ENCODE measurements at regions not wholly inside any gene's neighbourhood (a gene's known extent, or its start where the extent isn't known, plus 50 kb on each side); places are given as distances from the start of the nearest gene placed in this dataset.

DNA sequence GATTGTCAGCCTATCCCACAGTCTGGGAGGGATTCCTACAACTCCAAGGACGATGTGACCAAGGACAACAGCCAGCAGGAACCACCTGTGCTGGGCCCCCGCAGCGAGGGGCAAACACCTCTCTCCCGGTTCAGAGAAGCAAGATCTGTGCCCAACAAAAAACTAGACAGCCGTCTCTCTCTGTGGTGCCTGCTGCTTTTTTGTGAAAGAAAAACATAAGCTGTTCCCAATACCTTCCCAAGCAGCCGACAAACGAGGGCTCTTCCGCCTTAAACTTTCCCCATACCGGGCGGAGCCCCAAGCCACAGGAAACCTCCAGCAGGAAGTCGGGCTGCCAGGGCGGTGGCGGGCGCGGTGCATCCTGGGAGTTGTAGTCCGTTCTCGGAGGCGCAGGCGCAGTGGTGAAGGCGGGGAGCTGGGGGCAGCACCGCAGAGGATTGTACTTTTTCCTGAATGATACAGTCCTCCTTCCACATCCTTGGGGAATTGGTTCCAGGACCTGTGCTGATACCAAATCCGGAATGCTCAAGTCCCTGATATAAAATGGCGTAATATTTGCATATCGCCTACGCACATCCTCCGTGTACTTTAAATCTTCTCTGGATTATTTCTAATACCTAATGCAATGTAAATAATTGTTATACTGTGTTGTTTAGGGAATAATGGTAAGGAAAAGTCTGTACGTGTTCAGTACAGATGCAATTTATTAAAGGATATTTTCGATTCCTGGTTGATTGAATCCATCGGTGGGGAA lies 63.1 kb upstream of the IRF2 start:
- FAIRE-seq, result peak; percentile 58
- TF ChIP-seq, protein P1, sequence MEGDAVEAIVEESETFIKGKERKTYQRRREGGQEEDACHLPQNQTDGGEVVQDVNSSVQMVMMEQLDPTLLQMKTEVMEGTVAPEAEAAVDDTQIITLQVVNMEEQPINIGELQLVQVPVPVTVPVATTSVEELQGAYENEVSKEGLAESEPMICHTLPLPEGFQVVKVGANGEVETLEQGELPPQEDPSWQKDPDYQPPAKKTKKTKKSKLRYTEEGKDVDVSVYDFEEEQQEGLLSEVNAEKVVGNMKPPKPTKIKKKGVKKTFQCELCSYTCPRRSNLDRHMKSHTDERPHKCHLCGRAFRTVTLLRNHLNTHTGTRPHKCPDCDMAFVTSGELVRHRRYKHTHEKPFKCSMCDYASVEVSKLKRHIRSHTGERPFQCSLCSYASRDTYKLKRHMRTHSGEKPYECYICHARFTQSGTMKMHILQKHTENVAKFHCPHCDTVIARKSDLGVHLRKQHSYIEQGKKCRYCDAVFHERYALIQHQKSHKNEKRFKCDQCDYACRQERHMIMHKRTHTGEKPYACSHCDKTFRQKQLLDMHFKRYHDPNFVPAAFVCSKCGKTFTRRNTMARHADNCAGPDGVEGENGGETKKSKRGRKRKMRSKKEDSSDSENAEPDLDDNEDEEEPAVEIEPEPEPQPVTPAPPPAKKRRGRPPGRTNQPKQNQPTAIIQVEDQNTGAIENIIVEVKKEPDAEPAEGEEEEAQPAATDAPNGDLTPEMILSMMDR (IDR thresholded peaks at IDR 0.05; ENCODE audit: insufficient read depth, missing control alignments), result no peak

DNA sequence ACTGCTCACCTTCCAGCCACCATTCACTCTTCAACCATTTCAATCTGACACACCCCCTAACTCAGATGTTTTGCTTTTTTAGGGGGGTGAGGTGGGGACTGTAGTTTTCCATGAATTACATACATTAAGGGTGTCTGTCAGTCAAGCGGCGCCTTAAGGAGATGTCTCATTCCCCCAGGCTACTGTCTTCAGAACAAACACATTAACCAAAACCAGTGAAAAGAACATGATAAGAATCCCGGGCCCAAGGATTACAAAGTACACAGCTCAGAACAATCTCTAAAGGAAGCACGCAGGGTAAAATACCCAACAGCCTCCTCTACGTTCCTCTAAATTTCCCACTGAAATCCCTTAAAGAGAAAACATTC lies 62.5 kb upstream of the IRF2 start:
- TF ChIP-seq, protein P1 (IDR thresholded peaks at IDR 0.05; ENCODE audit: insufficient read depth, missing control alignments), result no peak
- DNase-seq (ENCODE audit: insufficient read length, low spot score) (no peak), FAIRE-seq (no peak)

More for the DNA sequence above, 63.1 kb upstream of the IRF2 start:
- DNase-seq (ENCODE audit: insufficient read length, low spot score), result peak; percentile 39

DNA sequence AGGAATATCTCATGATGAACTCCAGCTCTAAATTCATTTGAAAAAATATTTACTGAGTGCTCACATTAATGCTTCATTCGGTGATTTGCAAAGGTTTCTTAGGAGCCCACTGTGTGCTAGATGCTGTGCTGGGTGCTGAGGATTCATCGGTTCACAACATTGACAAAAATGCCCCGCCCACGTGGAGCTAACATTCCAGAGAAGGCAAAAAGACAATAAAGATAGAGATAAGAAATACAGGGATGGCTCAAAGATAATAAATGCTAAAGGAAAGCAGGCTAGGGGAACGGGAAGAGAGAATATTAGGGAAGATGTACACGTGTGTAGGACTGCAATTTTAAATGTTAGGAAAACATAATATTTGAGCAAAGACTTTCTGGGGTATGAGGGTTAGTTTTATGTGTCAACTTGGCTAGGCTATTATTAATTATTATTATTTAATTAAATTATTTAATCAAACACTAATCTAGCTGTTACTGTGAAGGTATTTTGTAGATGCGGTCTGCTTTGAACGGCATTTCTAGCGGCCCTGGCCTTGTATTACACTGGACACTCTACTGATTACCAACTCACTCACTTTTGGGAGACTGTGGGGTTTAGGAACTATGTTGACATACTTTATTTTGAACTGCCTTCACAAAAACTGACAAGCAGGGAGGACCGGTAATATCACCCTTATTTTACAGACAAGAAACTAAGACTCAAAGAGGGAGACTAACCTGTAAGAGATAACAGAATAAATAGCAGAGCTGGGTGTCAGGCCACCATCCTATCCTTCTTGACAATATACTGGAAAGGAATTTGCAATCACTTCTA lies 61.9 kb upstream of the IRF2 start:
- no peak for FAIRE-seq
- TF ChIP-seq, protein P1 (IDR thresholded peaks at IDR 0.05; ENCODE audit: insufficient read depth, missing control alignments), result no peak
- DNase-seq (ENCODE audit: insufficient read length, low spot score), result no peak

DNA sequence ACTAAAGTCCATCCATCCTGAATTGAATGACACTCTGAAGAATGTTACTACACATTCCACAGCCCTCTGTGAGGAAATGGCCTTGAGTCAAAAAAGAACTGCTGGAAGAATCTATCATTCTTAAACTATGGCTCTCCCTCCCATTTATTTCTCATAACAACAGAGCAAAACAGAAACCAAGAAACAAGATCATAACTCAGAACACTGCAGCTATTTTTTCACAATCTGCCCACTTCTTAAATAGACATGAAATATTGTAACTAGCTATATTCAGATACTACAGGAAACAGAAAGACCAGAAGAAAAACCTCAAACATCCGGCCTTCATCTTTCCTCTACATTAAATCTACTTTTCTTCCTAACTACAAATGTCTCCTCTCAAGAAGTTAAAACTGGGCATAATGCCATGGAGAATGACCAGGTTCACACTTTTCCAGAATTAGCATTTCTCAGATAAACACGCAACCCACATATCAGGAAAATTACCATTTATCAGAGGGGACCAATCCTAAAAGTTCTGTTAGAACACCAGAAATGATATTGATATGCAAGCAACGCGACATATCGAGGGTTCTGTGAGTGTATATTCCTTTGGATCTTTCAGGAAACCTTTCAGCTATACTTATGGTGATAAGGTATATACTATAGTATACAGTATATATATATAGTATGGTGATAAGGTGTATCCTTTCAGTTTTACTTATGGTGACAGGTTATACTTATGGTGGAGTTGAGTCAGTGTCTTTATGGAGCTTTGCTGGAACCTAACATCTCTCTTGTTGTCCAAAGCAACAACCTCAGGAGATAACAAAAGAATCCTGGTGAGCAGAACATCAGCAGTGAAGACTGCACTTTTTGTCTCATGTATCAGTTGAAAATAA lies 60.4 kb upstream of the IRF2 start:
- DNase-seq (ENCODE audit: insufficient read length, low spot score), result no peak

DNA sequence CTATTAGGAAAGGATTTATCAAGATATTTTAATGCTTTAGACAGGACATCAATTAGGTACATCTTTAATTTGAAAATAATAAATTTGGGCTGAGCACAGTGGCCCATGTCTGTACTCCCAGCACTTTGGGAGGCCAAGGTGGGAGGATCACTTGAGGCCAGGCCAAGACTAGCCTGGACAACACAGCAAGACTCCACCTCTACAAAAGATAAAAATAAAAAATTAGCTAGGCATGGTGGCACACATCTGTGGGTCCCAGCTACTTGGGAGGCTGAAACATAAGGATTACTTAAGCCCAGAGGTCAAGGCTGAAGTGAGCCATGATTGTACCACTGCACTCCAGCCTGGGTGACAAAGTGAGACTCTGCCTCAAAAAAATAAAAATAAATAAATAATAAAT lies 59.6 kb upstream of the IRF2 start:
- DNase-seq (ENCODE audit: insufficient read length, low spot score), result no peak
- TF ChIP-seq, protein P1 (IDR thresholded peaks at IDR 0.05; ENCODE audit: insufficient read depth, missing control alignments), result no peak
- FAIRE-seq, result no peak

More for the DNA sequence above, 60.4 kb upstream of the IRF2 start:
- FAIRE-seq, result no peak
- TF ChIP-seq, protein P1 (IDR thresholded peaks at IDR 0.05; ENCODE audit: insufficient read depth, missing control alignments), result no peak

DNA sequence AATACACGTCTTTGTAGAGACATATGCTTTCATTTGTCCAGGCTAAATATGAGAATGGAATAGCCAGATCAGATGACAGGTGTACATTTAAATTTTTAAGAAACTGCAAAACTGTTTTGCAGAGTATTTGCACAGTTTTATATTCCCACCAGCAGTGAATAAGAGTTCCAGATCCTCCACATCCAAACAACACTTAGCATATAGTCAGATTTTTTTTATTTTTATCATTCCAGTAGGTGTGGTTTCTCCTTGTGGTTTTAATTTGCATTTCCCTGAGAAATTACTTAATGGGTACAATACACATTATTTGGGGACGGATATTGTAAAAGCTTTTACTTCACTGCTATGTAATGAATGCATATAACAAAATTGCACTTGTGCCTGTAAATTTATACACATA lies 56.7 kb upstream of the IRF2 start:
- DNase-seq (ENCODE audit: insufficient read length, low spot score), result no peak
- TF ChIP-seq, protein P1 (IDR thresholded peaks at IDR 0.05; ENCODE audit: insufficient read depth, missing control alignments), result no peak
- no peak for FAIRE-seq

All from D721Med (cell line).